ENCODE measurements at regions not wholly inside any gene's neighbourhood (a gene's known extent, or its start where the extent isn't known, plus 50 kb on each side); places are given as distances from the start of the nearest gene placed in this dataset.

GRCh38 chr15:81859737-81860516, 185.9 kb downstream of the MEX3B start:
- DNase-seq (ENCODE audit: low read depth, low spot score) (no peak), ATAC-seq (no peak)
- no TSS peak for BruUV-seq (replicated peaks)
- Histone ChIP-seq H3K9me3 (ENCODE audit: control insufficient read depth, insufficient read depth, low read depth, low read length) (no peaks in the 10 kb centered on the region), H3K4me1 (ENCODE audit: control insufficient read depth, insufficient read depth, low read length) (no peaks in the 10 kb centered on the region), H3K27ac (ENCODE audit: low read length) (no peak overlapping the region), H3K36me3 (ENCODE audit: control insufficient read depth, insufficient read depth, low read length) (no peaks in the 10 kb centered on the region), H3K27me3 (ENCODE audit: control insufficient read depth, insufficient read depth, low read length) (no peaks in the 10 kb centered on the region), H3K4me3 (ENCODE audit: low read depth in 2 of 2, low read length in 2 of 2) (no peak overlapping the region)
- TF ChIP-seq CTCF (IDR thresholded peaks at IDR 0.05) (no peak), TCF7L2 (IDR thresholded peaks at IDR 0.05; ENCODE audit: low read depth, low read length) (no peak), SIN3A (IDR thresholded peaks at IDR 0.05; ENCODE audit: borderline replicate concordance, insufficient read depth, low read depth, low read length) (no peak), REST (IDR thresholded peaks at IDR 0.05; ENCODE audit: insufficient read depth in 1 of 2, low read depth in 2 of 2, low read length in 1 of 2) (no peak), POLR2AphosphoS5 (IDR thresholded peaks at IDR 0.05; ENCODE audit: low read depth, low read length) (no peak)
- intact Hi-C loops (cut with micrococcal nuclease; ENCODE audit: unreplicated experiment) (no loop called here), in situ Hi-C loops (cut with HindIII; ENCODE audit: low pct_unique_long_range_greater_than_20kb, low sequenced_read_pairs) (no loop called here)
- ChIA-PET POLR2A (no interaction called here), CTCF (no interaction called here)

- no peak for DNase-seq (ENCODE audit: low read depth, low spot score)
- no peaks in the 10 kb centered on the region for H3K36me3 ChIP-seq (ENCODE audit: control insufficient read depth, insufficient read depth, low read length)
- in situ Hi-C loops (cut with HindIII; ENCODE audit: low pct_unique_long_range_greater_than_20kb, low sequenced_read_pairs): no loop called here
- no TSS peak for BruUV-seq (replicated peaks)
- POLR2A ChIA-PET: no interaction called here
- intact Hi-C loops (cut with micrococcal nuclease; ENCODE audit: unreplicated experiment): no loop called here
- no peaks in the 10 kb centered on the region for H3K4me1 ChIP-seq (ENCODE audit: control insufficient read depth, insufficient read depth, low read length)
- TF ChIP-seq SIN3A (IDR thresholded peaks at IDR 0.05; ENCODE audit: borderline replicate concordance, insufficient read depth, low read depth, low read length): no peak
- H3K9me3 ChIP-seq (ENCODE audit: control insufficient read depth, insufficient read depth, low read depth, low read length): no peaks in the 10 kb centered on the region
- CTCF ChIA-PET: no interaction called here
- no peak for ATAC-seq
- no peak overlapping the region for H3K4me3 ChIP-seq (ENCODE audit: low read depth in 2 of 2, low read length in 2 of 2)
- H3K27ac ChIP-seq (ENCODE audit: low read length): no peak overlapping the region
- no peaks in the 10 kb centered on the region for H3K27me3 ChIP-seq (ENCODE audit: control insufficient read depth, insufficient read depth, low read length)
Measured at GRCh38 chr15:81858586-81858985, 187.2 kb downstream of the MEX3B start.

GRCh38 chr15:81858136-81858535, 187.7 kb downstream of the MEX3B start:
- Histone ChIP-seq H3K36me3 (ENCODE audit: control insufficient read depth, insufficient read depth, low read length) (no peaks in the 10 kb centered on the region), H3K4me1 (ENCODE audit: control insufficient read depth, insufficient read depth, low read length) (no peaks in the 10 kb centered on the region), H3K27ac (ENCODE audit: low read length) (no peak overlapping the region), H3K4me3 (ENCODE audit: low read depth in 2 of 2, low read length in 2 of 2) (no peak overlapping the region), H3K9me3 (ENCODE audit: control insufficient read depth, insufficient read depth, low read depth, low read length) (no peaks in the 10 kb centered on the region), H3K27me3 (ENCODE audit: control insufficient read depth, insufficient read depth, low read length) (no peaks in the 10 kb centered on the region)
- in situ Hi-C loops (cut with HindIII; ENCODE audit: low pct_unique_long_range_greater_than_20kb, low sequenced_read_pairs) (no loop called here), intact Hi-C loops (cut with micrococcal nuclease; ENCODE audit: unreplicated experiment) (no loop called here)
- TF ChIP-seq TCF7L2 (IDR thresholded peaks at IDR 0.05; ENCODE audit: low read depth, low read length): no peak
- no peak for TF ChIP-seq SIN3A (IDR thresholded peaks at IDR 0.05; ENCODE audit: borderline replicate concordance, insufficient read depth, low read depth, low read length)
- no peak for TF ChIP-seq POLR2AphosphoS5 (IDR thresholded peaks at IDR 0.05; ENCODE audit: low read depth, low read length)
- no peak for TF ChIP-seq REST (IDR thresholded peaks at IDR 0.05; ENCODE audit: insufficient read depth in 1 of 2, low read depth in 2 of 2, low read length in 1 of 2)
- TF ChIP-seq CTCF (IDR thresholded peaks at IDR 0.05): no peak
- CTCF ChIA-PET: no interaction called here
- DNase-seq (ENCODE audit: low read depth, low spot score) (no peak), ATAC-seq (no peak)
- no TSS peak for BruUV-seq (replicated peaks)
- POLR2A ChIA-PET: no interaction called here
